Cerebellar nuclear complex (tissue), 1 donor: ENCODE measurements at regions not wholly inside any gene's neighbourhood (a gene's known extent, or its start where the extent isn't known, plus 50 kb on each side); places are given as distances from the start of the nearest gene placed in this dataset.

ENCODE experiments used
- DNase-seq, 2 experiments: peaks; one replicate each; lab custom pipeline; 2025; lab: John Stamatoyannopoulos, UW

DNA sequence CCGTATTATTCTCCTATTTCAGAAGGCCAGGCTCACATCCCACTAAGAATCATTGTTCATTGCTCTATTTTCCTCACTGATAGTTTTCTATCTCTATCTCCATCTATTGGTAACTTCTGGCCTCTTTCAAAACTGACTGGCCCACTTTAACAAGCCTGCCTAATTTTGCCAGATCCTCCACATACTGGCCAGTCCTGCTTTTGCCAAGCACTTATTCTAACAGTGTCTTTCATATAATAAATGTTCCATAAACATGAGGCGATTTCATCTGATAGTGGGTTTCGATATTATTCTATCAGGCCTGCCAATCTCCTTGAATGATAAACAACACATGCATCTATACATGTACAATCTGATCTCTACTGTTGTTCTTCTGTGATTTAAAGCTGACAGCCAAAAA lies 125.9 kb upstream of the KCNH7 start:
- no peak for DNase-seq

DNA sequence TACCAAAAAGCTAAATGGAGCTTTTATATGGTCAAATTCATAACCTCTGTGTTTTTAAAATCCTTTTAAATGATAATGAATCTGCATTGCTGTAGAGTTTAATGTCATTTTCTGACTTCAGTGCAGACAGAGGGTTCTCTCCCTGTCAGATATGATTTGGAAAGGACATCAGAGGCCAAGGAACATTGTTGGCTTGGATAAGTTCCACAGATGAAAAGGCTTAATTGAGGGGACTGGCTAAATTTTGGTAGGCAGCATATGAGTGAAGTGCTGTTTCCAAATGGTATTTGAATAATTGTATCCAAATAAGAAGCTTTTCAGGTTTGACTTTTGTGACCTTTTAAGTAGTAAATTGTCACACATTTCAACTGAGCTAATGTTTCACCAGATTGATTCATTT lies 124.6 kb upstream of the KCNH7 start:
- DNase-seq, result peak in 1 of 2 experiments; percentile 46

DNA sequence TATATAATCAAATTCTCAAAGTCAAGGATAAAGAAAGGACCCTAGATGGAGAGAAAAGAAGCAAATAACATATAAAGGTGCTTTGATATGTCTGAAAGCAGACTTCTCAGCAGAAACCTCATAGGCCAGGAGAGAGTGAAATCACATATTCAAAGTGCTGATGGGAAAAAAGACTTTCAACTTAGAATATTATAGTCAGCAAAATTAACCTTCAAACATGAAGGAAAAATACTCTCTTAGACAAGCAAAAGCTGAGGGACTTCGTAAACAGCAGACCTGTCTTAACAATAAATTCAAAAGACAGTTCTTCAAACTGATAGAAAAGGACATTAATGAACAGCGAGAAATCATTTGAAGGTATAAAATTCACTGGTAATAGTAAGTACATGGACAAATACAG lies 107.2 kb upstream of the KCNH7 start:
- no peak for DNase-seq

DNA sequence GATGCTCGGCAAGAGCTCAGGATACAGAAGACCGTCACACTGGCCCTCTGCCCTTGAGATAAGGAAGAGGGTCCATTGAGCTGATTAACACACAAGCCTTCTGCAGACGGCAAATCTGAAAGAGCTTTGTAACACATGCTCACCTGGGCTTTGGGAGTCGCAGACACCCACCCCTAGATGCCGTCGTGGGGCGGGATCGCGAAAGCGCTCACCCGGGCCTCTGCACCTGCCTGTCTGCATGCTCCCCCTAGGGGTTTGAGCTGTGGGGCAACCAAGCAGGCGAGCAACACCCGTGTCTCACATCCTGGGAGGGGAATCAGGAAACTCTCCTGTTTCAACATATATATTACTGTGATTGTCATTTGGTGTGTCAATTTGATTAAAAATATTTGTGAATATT lies 99.8 kb upstream of the KCNH7 start:
- DNase-seq, result no peak

DNA sequence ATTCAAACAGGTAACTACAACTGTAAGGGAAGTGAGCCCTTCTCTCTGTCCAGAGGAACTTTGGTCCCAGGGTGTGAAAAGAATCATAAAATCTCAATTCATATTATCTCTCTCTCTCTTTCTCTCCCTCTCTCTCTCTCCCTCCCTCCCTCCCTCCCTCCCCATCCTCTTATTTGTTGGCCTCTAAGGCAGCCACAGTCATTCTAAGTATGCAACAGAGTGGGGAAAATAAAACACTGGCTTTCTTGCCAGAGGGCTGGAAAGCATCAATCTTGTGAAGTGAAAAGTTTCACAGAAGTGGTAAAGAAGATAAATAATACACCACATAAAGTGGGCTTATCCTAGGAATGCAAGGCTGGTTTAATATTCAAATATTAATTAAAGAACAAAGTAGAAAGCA lies 95.6 kb upstream of the KCNH7 start:
- DNase-seq, result no peak

DNA sequence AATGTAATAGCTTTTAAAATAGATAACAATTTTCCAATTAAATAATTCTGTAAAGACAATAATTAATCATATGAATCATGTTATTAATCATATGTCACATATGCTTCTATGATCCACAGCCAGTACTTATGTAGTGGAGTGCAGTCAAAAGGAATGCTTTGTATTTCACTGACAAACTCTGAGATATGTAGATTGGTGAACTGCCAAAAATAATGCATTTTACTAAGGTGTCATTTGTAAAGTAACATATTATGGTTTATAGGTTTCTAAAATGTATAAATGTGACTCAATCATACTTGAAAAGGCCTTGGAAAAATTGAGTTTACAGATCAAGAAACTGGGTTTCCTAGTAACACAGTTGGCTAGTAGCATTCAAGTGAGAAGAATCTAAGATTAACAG lies 93.8 kb upstream of the KCNH7 start:
- DNase-seq, result no peak

DNA sequence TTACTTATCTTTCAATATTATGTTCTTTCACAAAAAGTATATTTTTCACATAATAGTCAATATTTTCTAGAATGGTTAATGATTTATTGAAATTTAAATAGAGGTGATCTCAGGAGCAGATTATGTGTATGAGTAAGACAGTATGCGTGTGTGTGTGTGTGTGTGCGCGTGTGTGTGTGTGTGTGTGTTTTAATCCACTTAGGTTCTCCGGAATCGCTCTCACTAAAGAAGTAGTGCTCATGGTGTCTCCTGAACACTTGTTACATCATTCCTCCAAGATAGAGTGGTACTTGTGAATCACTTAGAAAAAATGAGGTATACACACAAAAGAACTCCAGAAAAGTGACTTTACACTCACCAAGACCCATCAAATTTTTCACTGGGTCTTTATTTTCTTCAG lies 91.0 kb upstream of the KCNH7 start:
- DNase-seq, result no peak

DNA sequence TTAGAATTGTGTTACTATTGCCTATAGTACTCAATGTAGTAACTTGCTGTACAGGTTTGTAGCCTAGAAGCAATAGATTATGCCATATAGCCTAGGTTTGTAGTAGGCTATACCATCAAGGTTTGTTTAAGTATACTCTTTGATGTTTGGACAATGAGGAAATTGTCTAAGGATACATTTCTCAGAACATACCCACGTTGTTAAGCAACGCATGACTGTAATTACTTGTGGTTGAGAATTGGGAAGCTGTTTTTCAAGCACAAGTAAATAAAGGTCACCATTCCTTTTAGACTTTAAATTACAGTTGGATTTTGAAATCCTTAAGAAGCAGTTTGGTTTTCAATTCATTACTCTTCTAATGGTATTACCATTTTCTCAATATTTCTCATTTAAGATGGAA lies 89.8 kb upstream of the KCNH7 start:
- DNase-seq, result no peak

DNA sequence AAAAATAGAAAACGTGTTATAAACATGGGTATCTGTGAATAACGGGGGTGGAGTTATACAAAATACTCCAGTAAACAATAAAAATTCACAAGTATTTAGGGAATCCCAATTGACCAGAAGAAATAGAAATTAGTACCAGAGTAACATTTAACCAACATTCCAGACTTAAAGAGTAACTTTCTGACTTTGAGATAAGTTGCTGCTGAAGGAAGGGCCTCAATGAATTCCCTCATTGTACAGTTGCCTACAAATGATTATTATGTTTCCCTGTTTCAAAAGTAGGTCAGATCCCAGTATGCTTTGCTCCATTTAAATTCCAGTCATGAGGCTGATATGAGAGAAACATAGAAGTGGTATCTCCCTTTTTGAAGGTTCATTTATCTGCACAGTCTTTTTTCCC lies 88.3 kb upstream of the KCNH7 start:
- no peak for DNase-seq

DNA sequence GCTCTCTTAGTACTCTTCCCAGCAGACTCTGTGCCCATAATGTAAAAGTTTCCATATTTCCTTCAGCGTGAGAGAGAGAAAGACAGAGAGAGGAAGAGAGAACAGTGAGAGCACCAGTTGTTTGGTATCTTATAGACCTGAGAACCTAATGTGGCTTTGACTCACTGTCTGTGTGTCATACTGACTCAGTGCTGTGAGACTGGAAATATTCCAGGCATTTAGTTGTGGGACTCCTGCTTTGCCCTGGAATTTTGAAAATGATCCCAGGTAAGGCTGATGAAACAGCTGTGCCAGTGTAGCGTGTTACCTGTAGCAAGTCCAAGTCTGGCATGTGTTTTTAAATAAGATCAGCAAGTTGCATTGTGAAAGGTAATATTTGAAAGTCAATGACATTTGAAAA lies 87.9 kb upstream of the KCNH7 start:
- DNase-seq, result no peak

DNA sequence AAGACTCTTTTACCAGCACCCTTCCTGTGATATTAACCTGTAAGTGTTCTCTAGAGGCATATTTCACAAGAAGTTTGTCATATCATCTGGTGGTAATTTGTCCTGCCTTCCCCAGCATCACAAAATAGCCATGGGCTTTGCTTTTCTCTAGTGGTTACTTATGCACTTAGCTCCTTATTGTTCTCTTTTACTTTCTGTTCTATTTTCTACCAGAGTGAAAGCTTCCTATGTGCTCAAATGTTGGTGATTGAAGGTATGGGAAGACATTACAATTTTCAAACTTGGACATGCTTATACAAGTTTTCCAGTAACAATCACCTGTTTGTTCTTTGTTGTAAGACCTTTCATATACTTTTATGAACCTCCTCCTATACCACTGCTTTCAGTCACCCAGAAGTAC lies 87.0 kb upstream of the KCNH7 start:
- DNase-seq, result no peak

DNA sequence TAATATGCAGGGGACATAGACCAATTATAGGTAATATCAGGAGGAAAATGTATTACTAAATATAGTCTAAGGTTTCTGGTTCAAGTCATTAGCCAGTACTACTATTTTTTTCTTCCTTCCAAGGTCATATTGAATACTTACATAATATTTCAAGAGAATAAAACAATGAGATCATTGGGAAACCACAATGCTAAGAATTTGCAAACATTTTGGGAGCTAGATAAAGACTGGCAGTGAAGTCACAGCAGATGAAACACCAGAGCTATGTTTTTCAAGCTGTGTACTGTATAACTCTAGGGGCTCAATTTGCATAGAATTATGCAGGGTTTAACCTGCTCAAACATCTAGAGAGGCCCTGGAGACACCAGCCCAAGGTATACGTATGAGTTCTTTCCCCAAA lies 80.5 kb upstream of the KCNH7 start:
- no peak for DNase-seq

DNA sequence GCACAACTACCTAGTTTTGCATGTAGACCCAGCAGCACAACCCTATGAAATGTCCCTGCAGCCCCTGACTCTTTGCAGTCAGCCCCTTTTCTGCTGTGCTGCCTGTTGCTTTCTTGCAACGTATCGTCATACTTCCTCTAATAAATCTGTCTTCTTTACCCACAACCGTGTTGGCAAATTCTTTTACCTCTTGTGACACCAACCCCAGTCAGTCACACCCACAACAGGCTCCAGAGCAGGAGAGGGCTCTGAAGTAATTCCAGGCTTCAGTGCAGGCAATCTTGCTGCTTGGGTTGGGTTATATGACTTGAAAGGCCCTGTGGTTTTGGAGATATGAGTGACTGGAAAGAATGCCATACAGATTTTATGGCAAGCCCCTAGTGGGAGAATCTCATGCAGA lies 79.1 kb upstream of the KCNH7 start:
- DNase-seq, result no peak

DNA sequence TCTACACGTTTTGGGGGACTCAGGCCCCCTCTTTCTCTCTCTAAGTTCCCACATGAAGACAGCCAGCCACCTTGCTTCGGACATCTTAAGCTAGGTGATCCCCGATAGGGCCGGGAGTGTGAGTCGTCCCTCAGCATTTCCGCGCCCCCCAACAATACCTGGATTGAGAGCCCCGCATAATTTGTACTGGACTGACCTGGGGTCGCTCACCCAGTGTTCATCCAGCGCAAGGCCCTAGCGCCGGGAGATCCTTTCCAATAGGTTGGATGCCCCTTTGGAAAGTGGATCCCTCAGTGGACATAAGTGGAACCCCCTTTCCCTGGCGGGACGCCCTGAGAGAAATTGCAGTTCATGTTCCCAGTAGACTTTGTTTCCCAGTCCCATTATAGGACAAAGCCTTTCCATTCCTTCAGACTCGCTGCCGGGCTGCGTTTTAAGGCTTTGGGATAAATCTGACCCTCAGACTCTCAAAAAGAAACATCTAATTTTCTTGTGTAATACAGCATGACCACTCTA lies 77.8 kb upstream of the KCNH7 start:
- DNase-seq, result no peak

DNA sequence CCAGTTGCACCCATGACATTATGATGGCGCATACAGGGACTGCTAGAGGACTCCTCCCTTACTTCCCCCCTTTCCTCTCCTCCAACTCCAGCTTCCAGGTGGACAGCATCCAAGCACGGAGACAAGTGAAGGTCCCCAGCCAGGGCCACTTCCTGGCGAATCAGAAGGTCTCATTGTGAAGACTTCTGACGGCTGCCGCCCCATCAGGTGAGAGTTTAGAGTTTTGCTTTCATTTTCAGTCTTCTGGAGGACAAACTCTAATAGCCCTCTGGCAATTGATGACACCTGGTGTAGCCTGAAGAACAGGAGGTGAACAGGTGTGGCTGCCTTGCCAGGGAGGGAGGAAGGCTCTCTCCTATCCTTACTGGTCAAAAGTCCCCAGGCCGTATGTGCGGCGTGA lies 77.3 kb upstream of the KCNH7 start:
- DNase-seq, result no peak

DNA sequence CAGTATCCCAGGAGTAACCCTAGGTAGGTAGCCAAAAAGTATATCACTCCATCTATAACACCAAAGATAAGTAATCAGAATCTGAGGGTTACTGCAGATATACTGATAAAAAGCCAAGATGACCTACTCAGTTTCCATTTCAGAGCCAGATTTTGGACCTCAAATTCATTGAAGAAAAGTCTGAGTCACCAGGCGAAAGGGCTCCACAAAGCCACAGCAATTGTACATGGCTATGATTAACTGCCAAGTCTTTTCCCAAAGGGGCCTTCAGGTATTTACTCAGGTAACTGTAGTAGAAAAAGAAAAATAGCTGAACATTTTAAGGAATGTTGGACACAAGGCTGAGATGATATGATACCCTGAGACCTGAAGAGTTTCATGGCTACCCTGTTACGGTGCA lies 75.6 kb upstream of the KCNH7 start:
- no peak for DNase-seq

DNA sequence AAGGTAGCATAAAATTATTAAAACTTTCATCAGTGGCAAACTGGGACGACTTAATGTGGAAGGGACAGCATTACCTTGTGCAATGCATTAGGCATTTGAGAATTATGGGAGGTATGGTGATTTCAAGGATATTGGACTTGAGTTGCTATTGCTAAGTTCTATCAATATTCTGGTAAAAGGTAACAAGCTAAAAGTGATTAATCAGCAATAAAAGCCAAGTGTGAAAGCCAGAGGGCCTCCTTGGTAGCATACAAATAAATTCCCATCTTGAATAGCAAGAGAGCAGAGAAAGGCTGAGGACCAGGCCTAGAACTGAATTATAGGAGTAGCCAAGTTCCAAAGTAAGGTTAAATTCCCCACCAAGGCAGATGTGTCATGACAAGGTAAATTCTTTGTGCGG lies 74.2 kb upstream of the KCNH7 start:
- DNase-seq, result no peak

DNA sequence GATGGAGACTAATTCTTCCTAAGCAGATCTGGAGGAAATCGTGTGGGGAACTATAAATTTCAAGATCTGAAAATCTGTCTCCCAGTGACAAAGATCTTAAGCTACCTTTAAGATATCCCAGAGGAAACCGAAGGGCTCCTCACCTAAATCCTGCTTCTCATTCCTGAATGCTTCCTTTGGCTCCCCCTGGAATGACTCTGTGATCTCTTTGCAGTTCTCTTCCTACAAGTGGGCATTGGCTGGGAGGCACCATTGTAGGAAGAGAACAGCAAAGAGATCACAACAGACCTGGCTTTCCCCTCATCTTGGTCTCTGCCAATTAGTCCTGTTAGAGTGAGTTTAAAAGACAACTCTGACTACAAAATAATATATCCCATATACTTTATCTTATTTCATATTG lies 70.0 kb upstream of the KCNH7 start:
- no peak for DNase-seq

DNA sequence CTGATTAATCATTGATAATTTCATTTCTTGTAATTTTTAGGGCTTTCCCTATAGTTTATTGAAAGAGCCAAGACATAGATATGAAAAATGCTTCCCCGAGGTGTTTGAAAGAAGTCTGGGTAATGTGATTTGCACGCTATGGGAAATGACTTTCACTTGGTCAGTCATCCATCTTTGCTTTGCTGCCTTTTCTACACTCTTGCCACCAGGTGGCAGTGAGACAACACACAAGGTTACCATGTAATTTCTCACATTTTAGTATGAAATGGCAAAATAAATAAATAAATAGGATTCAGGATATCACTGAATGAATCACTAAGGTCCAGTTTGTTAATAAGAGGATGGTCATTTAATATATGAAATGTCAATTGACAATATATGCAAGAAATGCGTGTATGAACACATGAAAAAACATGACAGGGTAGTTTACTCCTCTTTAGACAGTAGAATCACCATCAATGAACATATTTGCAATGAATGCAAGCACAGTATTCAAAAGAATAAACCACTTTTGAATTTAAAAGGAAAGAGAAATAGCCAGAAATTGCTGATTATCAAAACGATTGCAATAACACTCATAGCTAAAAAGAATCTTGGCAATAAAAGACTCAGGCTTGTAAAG lies 52.2 kb upstream of the KCNH7 start:
- DNase-seq, result peak in 1 of 2 experiments; percentile 37

DNA sequence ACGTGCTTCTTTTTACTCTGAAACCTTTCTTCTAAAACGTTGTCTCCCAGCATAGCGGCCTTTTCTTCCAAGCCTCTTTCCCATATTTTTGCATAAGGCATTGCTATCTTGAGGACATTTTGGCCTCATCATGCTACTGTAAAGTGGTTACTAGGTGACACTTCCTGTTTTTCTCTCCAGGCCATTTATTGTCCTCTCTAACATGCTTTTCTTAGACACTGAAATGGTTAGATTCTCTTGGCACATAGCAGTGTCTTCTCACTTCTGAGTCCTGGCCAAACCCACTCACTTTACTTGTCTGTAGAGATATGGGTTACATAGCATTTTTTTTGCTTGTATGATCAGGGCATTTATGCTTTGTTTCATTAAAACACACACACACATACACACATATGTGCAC lies 50.1 kb upstream of the KCNH7 start:
- no peak for DNase-seq
